ENCODE measurements at regions not wholly inside any gene's neighbourhood (a gene's known extent, or its start where the extent isn't known, plus 50 kb on each side); places are given as distances from the start of the nearest gene placed in this dataset.
A peak's percentile ranks its signal among the peaks of the same experiment; 100 is the strongest.

DNA sequence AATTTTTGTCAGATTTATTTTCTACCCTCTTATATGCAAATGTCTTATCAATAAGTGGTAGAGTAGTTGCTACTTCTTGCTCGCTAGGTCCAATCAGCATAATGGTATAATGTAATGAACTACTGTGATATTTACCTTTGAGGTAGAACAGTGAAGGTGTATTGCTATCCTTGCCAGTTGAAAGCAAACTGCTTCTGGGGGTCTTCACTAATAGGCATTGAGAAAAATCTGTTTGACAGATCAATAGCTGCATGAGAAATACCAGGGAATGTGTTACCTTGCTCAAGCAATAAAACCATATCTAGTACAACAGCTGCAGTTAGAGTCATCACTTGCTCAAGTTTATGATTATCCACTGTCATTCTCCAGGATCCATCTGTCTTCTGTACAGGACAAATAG lies 50.1 kb upstream of the EFEMP1 start:
- H3K4me3 ChIP-seq, result no peak overlapping the region
- DNase-seq (ENCODE audit: low spot score in 2 of 2), result no peak
- in situ Hi-C loops (cut with MboI; ENCODE audit: low sequenced_read_pairs), result loop anchor here (25.0 kb wide), 1 partner anchor 261 kb away; no protein-coding TSS in a partner anchor
- no peaks in the 10 kb centered on the region for H3K4me1 ChIP-seq
- H3K36me3 ChIP-seq (replicated peaks), result no peaks in the 10 kb centered on the region
- no peaks in the 10 kb centered on the region for H3K9me3 ChIP-seq
- no peaks in the 10 kb centered on the region; the same call in 1 of the 2 replicates for H3K27me3 ChIP-seq (ENCODE audit: low read depth)

DNA sequence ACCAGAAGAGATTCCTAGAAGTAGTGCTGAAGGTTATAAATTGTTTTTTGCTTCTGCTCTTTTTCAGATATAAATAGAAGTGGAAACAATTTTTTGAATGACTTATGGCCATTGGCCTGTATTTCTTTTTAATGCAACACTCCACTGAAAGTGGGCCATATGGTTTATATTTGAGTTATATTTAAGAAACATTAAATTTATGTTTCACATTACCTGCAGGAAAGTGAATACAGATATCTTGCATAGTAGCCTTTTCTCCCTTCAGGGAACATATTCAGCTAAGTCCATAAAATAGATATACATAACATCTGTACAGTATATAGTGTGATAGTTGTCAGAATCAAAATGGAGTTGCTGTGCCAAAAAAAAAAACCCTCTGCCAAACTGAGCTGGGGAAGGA lies 53.1 kb upstream of the EFEMP1 start:
- DNase-seq (ENCODE audit: low spot score in 2 of 2), result no peak
- Histone ChIP-seq H3K4me1 (no peaks in the 10 kb centered on the region), H3K9me3 (no peaks in the 10 kb centered on the region), H3K27me3 (ENCODE audit: low read depth) (no peaks in the 10 kb centered on the region; the same call in 1 of the 2 replicates), H3K36me3 (replicated peaks) (no peaks in the 10 kb centered on the region), H3K4me3 (no peak overlapping the region)
- in situ Hi-C loops (cut with MboI; ENCODE audit: low sequenced_read_pairs), result no loop called here

DNA sequence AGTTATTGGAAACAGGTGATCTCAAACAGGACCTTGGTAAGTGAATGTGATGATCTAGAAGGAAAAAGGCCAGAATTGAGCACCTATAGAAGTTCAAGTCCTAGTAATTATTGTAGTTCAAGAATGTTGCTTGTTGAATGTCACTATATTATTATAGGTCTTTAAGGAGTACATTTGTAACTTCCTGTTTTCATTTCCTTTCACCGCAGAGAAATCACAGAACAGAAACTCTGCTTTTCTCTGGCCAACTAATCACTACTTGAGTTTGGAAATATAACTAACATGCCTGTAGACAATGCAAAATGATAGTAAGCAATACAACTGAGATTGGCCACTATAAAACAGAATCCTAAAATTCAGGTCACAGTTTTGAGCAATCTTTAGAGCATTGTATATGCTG lies 61.8 kb upstream of the EFEMP1 start:
- no peaks in the 10 kb centered on the region for H3K9me3 ChIP-seq
- in situ Hi-C loops (cut with MboI; ENCODE audit: low sequenced_read_pairs), result no loop called here
- H3K4me1 ChIP-seq, result no peaks in the 10 kb centered on the region
- no peaks in the 10 kb centered on the region for H3K27me3 ChIP-seq (ENCODE audit: low read depth)
- H3K36me3 ChIP-seq (replicated peaks), result no peaks in the 10 kb centered on the region
- DNase-seq (ENCODE audit: low spot score in 2 of 2), result no peak
- H3K4me3 ChIP-seq, result no peak overlapping the region

DNA sequence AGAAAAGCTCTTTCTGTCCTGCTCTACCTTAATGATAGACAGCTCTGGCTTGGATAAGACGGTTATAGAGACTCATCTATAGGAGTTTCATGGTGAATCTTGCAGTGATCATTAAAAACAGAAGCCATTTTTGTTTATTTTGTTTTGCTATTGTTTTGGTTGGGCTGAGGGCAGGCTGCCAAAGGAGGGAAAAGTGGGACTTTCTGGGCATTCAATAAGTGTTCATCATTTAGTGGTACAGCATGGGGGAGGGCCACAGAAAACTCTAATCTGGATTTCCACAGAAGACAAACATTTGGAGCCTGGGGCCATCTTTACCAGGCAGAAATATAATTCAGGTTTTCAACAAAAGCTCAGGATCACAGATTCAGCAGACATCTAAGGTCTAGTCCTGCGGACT lies 62.4 kb upstream of the EFEMP1 start:
- Histone ChIP-seq H3K36me3 (replicated peaks) (no peaks in the 10 kb centered on the region), H3K4me3 (no peak overlapping the region), H3K4me1 (no peaks in the 10 kb centered on the region), H3K9me3 (no peaks in the 10 kb centered on the region), H3K27me3 (ENCODE audit: low read depth) (no peaks in the 10 kb centered on the region)
- no peak for DNase-seq (ENCODE audit: low spot score in 2 of 2)
- in situ Hi-C loops (cut with MboI; ENCODE audit: low sequenced_read_pairs), result no loop called here

DNA sequence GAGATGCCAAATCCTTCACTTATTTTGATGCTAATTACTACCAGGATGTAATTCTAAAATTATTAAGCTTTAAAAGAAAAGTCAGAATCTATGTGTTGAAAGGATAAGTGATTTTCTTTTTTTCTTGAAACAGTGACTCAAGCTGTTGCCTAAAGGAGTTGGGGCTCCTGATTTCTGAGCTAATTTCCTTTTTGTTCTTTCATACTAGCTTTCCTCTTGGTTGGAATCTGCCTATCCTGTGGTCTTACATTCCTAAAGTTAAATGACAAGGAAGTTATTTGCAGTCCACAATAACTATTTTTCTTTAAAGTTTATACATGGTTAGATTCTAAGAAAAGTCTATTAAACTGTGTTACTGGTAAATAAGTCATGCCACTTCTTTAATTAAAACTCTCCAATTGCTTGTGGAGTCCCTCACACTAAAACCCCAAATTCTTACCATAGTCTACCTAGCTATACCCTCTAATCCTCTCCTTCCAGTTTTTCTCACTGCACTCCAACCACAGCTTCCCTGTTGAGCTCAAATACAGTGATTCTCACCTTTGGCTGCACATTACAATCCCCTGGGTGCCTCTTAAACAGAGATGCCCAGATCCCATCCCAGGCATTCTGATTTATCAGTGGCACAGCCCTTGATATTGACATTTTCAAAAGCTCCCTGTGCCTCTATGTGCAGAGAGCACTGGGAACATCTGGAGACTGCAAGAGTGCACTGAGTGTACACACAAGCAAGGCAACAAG lies 63.3 kb upstream of the EFEMP1 start:
- Histone ChIP-seq H3K4me1 (no peaks in the 10 kb centered on the region), H3K36me3 (replicated peaks) (no peaks in the 10 kb centered on the region), H3K4me3 (no peak overlapping the region), H3K9me3 (no peaks in the 10 kb centered on the region), H3K27me3 (ENCODE audit: low read depth) (no peaks in the 10 kb centered on the region)
- in situ Hi-C loops (cut with MboI; ENCODE audit: low sequenced_read_pairs), result no loop called here
- DNase-seq (ENCODE audit: low spot score in 2 of 2), result no peak

DNA sequence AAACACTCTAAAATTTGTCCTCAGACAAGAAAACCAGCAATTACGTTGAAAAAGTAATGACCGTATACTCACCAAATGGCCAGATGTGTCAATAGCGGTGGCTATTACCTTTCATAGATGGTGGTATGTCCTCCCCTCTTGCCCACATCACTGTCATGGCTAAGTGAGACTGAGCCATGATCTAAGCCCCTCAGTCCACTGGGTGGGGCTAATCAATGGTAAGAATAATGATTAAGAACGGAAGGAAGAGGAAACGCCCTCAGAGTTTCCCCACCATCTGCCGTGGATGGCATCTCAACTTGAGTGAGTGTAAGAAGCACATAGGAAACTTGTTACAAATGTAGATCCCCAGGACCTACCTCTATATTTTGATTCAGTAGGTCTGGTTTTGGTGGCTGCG lies 65.8 kb upstream of the EFEMP1 start:
- Histone ChIP-seq H3K36me3 (replicated peaks) (no peaks in the 10 kb centered on the region), H3K27me3 (ENCODE audit: low read depth) (no peaks in the 10 kb centered on the region), H3K9me3 (no peaks in the 10 kb centered on the region), H3K4me3 (no peak overlapping the region), H3K4me1 (0 out of 2 replicates have a peak, but pooled peaks cover 2% of the 10 kb centered on the region)
- in situ Hi-C loops (cut with MboI; ENCODE audit: low sequenced_read_pairs), result no loop called here
- DNase-seq (ENCODE audit: low spot score in 2 of 2), result no peak

DNA sequence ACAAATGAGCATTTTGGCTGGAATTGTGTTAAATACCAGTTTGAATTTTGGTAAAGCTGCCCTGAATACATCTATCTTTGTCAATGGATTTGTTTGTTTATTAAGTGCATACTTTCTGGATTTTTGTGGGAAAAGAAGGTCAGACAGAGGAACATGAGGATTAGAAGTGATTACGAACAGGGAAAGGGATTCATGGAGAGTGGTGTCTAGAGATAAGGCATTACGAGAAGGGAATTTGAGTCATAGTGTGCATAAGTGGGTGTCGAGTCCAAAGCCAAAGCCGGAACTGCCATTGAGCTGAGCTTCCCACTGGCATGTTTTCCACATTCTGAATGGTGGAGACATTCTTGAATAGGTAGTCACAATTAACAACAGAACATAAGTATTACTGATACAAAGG lies 68.9 kb upstream of the EFEMP1 start:
- in situ Hi-C loops (cut with MboI; ENCODE audit: low sequenced_read_pairs), result no loop called here
- Histone ChIP-seq H3K9me3 (no peaks in the 10 kb centered on the region), H3K36me3 (replicated peaks) (no peaks in the 10 kb centered on the region), H3K4me3 (no peak overlapping the region), H3K27me3 (ENCODE audit: low read depth) (no peaks in the 10 kb centered on the region), H3K4me1 (0 out of 2 replicates have a peak, but pooled peaks cover 2% of the 10 kb centered on the region)
- no peak for DNase-seq (ENCODE audit: low spot score in 2 of 2)

DNA sequence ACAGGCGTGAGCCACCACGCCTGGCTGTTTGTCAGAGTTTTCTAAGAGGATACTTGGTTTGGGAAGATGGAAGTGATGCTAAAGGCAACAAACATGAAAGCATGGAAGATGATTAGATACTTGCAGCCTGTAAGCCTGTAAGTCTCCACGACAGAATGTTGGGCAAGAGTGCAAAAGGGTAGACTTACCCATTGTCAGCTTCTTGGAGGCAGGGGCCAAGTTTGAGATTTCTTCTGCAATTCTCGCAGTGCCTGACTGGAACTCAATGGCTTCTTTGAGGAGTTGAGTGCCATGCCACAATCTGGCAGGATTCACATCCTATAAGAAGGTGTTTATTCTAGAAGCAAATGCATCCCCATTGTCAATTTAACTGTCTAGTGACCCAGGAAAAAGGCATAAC lies 70.1 kb upstream of the EFEMP1 start:
- Histone ChIP-seq H3K4me3 (no peak overlapping the region), H3K9me3 (no peaks in the 10 kb centered on the region), H3K4me1 (0 out of 2 replicates have a peak, but pooled peaks cover 2% of the 10 kb centered on the region), H3K36me3 (replicated peaks) (no peaks in the 10 kb centered on the region), H3K27me3 (ENCODE audit: low read depth) (no peaks in the 10 kb centered on the region)
- no peak for DNase-seq (ENCODE audit: low spot score in 2 of 2)
- in situ Hi-C loops (cut with MboI; ENCODE audit: low sequenced_read_pairs), result no loop called here

DNA sequence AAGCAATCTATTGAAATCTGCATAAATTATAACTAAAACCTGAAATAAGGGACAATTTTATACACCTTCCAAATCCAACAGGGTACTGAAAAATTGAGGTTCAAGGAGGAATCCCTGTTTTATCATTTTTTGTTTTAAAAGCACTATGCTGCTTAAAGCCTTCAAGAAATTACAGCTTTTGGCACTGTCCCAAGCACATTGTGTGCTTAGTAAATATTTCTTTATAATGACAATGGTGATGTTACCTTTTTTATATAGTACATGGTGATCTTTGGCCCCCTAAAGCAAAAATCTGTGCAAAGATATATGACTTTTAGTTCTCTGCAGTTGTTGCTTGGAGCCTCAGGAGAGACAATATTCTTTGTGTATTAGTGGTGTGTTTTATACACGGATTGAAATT lies 71.6 kb upstream of the EFEMP1 start:
- no peak overlapping the region for H3K4me3 ChIP-seq
- H3K27me3 ChIP-seq (ENCODE audit: low read depth), result no peaks in the 10 kb centered on the region
- no peaks in the 10 kb centered on the region for H3K36me3 ChIP-seq (replicated peaks)
- in situ Hi-C loops (cut with MboI; ENCODE audit: low sequenced_read_pairs), result no loop called here
- DNase-seq (ENCODE audit: low spot score in 2 of 2), result no peak
- no peaks in the 10 kb centered on the region for H3K9me3 ChIP-seq
- 0 out of 2 replicates have a peak, but pooled peaks cover 2% of the 10 kb centered on the region for H3K4me1 ChIP-seq

DNA sequence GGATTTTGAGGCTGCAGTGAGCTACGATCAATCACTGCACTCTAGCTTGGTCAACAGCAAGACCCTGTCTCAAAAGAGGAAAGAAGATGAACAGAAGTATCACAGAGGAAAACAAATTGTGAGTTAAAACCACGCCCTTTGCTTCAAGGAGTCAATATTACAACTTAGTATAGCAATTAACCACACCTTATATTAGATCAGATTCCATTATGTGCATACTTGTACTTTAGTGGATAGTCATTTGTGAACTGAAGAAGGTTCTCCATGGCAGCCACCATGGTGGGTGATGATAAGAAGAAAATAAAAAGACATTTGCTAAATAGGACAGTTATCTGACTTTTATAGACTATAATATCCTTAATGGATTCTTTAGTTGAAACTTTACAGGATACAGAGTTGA lies 72.3 kb upstream of the EFEMP1 start:
- Histone ChIP-seq H3K27me3 (ENCODE audit: low read depth) (peaks cover 3% of the 10 kb centered on the region; the same call in 1 of the 2 replicates), H3K4me1 (0 out of 2 replicates have a peak, but pooled peaks cover 2% of the 10 kb centered on the region), H3K4me3 (no peak overlapping the region), H3K9me3 (no peaks in the 10 kb centered on the region), H3K36me3 (replicated peaks) (no peaks in the 10 kb centered on the region)
- in situ Hi-C loops (cut with MboI; ENCODE audit: low sequenced_read_pairs), result no loop called here
- no peak for DNase-seq (ENCODE audit: low spot score in 2 of 2)

DNA sequence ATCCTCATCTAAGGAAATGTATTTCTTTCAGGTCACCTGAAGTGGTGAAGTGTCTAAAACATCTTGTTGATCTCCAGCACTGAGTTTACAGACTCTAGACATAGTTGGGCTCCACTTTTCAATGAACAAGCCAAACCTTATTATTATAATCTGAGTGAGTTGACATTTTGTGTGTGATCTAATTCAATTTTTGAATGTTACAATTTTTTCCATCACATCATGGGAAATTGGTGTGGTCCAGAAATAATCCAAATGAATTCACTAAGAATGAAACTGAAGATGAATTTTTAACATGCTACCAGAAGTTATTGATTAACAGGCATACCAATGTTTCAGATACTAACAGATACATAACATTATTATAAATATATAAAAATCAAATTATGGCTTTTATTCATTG lies 75.6 kb upstream of the EFEMP1 start:
- H3K4me3 ChIP-seq, result no peak overlapping the region
- no peaks in the 10 kb centered on the region for H3K9me3 ChIP-seq
- H3K36me3 ChIP-seq (replicated peaks), result no peaks in the 10 kb centered on the region
- H3K4me1 ChIP-seq, result no peaks in the 10 kb centered on the region
- peaks cover 3% of the 10 kb centered on the region for H3K27me3 ChIP-seq (ENCODE audit: low read depth)
- in situ Hi-C loops (cut with MboI; ENCODE audit: low sequenced_read_pairs), result no loop called here
- DNase-seq (ENCODE audit: low spot score in 2 of 2), result no peak

DNA sequence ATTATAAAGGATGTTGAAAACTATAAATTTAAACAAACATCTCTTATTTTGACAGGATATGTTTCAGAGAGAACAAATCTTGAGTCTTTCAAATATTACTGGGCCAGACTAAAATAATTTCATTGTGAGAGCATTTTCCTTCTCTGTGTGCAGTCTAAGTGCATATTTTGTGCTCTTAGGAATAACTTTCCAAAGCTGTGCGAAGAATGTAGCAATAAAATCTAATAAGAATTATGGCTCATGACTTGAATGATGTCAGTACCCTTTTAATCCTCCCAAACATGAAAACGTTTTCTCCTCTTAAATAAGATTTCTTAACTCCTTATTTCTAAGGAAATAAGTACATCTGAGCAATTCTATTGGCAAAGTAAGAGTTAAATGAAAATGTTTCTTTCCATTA lies 76.2 kb upstream of the EFEMP1 start:
- H3K4me1 ChIP-seq, result no peaks in the 10 kb centered on the region
- H3K4me3 ChIP-seq, result no peak overlapping the region
- H3K36me3 ChIP-seq (replicated peaks), result no peaks in the 10 kb centered on the region
- in situ Hi-C loops (cut with MboI; ENCODE audit: low sequenced_read_pairs), result no loop called here
- H3K27me3 ChIP-seq (ENCODE audit: low read depth), result peaks cover 3% of the 10 kb centered on the region
- DNase-seq (ENCODE audit: low spot score in 2 of 2), result no peak
- no peaks in the 10 kb centered on the region for H3K9me3 ChIP-seq

DNA sequence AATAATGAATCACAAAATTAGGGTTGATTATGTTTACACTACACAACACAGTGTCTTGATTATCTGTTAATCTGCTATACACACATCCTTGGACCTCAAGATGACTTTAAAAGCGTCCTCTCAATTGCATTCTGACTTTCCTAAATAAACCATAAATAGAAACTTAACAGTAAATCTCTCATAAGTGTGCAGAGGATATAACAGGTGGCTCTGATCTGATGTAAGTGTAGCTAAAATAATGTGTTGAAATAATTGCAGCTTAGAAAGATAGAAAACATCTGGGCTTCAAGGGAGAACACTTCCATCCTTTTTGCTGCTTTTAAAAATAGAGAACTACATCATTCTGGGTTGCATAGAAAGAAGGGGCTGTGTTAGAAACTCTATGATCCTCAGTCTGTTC lies 78.4 kb upstream of the EFEMP1 start:
- H3K4me3 ChIP-seq, result no peak overlapping the region
- no peaks in the 10 kb centered on the region for H3K9me3 ChIP-seq
- H3K27me3 ChIP-seq (ENCODE audit: low read depth), result peaks cover 3% of the 10 kb centered on the region
- H3K36me3 ChIP-seq (replicated peaks), result no peaks in the 10 kb centered on the region
- in situ Hi-C loops (cut with MboI; ENCODE audit: low sequenced_read_pairs), result no loop called here
- no peaks in the 10 kb centered on the region for H3K4me1 ChIP-seq
- no peak for DNase-seq (ENCODE audit: low spot score in 2 of 2)

DNA sequence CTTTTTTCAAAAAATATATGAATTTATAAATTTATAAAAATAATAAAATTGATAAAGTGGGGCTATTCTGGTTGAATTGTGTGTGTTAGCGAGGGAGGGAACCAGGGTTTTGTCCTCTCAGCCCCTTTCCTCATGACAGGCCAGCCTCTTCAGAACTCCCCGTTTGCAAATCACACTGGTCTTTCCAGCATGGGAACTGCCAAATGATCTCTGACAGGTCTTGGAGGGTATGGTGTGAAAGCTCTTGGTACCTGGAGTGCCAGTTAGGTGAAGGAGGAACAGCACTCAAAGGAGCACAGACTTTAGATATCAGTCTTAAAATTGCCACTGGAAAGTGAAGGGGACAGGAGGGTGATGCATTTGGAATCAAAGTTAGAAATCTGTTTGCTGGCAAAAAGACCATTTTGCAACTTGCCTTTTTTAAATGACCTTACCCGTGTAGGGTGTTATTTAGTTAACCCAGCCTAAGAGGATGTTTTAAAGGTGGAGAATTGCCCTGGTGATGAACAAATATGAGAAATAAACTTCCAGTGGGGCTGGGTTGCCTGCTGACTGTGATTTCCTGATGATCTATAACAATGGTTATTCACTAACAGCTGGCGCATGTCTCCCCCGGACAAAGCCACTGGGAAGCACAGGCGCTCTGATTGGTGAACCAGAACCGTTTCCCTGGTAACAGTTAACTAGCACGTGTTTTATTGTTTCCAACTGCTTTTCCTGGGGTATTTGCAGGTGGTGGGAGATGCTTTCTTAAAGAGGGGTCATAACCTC lies 85.3 kb upstream of the EFEMP1 start:
- Histone ChIP-seq H3K9me3 (no peaks in the 10 kb centered on the region), H3K36me3 (replicated peaks) (no peaks in the 10 kb centered on the region), H3K27me3 (ENCODE audit: low read depth) (0 out of 2 replicates have a peak, but pooled peaks cover 2% of the 10 kb centered on the region), H3K4me1 (no peaks in the 10 kb centered on the region), H3K4me3 (no peak overlapping the region)
- peak; percentile 65 to 70 for DNase-seq (ENCODE audit: low spot score in 2 of 2)
- in situ Hi-C loops (cut with MboI; ENCODE audit: low sequenced_read_pairs), result no loop called here
